ENCODE measurements at regions not wholly inside any gene's neighbourhood (a gene's known extent, or its start where the extent isn't known, plus 50 kb on each side); places are given as distances from the start of the nearest gene placed in this dataset.
"Not testable (repeated sequence)": the region's sequence is repeated elsewhere in the genome, so short reads cannot be mapped to it uniquely, and the experiment has no call there.

DNA sequence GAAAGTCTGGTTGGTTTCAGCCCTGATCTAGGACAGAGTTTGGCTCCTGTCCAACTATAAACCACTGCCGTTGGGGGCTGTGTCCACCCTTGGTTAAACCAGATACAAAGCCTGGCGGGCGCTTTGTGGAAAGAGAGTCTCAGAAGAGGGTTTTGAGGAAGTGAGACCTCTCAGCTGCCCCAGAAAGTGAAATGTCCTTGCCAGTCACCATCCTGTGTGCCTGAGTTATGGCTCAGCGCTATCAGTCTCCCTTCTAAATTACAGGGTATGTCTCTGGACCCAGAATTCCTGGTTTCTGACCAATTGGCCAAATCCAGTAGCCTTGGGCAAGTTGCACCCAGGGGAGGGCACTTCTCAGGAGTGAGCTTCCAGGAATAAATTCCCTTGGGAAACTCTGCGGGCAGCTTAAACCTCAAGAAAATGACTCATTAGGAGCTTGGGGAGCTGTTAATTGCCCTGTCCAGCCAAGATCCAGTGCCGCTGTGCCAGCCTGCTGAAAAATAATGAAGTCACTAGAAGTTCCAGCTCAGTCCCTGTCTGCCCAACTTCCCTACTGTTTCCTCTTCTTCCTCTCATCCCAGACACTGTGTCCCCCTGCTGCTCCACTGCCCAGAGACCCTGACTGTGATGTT, 66.7 kb upstream of the PDZD8 start:
- no peak for ATAC-seq
- POLR2A ChIA-PET = no interaction called here
- Mint-ChIP-seq H3K4me3 (no peak overlapping the region), H3K4me1 (ENCODE audit: low read depth) (no peaks in the 10 kb centered on the region), H3K36me3 (ENCODE audit: low read depth) (no peaks in the 10 kb centered on the region), H3K9me3 (peaks cover 10% of the 10 kb centered on the region), H3K27me3 (peaks cover 21% of the 10 kb centered on the region), H3K27ac (no peak overlapping the region)
- intact Hi-C loops (cut with micrococcal nuclease) = no loop called here
- no peak for DNase-seq
- TF ChIP-seq, protein P1, sequence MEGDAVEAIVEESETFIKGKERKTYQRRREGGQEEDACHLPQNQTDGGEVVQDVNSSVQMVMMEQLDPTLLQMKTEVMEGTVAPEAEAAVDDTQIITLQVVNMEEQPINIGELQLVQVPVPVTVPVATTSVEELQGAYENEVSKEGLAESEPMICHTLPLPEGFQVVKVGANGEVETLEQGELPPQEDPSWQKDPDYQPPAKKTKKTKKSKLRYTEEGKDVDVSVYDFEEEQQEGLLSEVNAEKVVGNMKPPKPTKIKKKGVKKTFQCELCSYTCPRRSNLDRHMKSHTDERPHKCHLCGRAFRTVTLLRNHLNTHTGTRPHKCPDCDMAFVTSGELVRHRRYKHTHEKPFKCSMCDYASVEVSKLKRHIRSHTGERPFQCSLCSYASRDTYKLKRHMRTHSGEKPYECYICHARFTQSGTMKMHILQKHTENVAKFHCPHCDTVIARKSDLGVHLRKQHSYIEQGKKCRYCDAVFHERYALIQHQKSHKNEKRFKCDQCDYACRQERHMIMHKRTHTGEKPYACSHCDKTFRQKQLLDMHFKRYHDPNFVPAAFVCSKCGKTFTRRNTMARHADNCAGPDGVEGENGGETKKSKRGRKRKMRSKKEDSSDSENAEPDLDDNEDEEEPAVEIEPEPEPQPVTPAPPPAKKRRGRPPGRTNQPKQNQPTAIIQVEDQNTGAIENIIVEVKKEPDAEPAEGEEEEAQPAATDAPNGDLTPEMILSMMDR (IDR thresholded peaks at IDR 0.05) = no peak
- CTCF ChIA-PET = interaction anchor here (0.8 to 2.4 kb wide), 15 partner anchors 9 to 877 kb away, joined by 3 to 22 read pairs (median 5); no protein-coding TSS in a partner anchor

DNA sequence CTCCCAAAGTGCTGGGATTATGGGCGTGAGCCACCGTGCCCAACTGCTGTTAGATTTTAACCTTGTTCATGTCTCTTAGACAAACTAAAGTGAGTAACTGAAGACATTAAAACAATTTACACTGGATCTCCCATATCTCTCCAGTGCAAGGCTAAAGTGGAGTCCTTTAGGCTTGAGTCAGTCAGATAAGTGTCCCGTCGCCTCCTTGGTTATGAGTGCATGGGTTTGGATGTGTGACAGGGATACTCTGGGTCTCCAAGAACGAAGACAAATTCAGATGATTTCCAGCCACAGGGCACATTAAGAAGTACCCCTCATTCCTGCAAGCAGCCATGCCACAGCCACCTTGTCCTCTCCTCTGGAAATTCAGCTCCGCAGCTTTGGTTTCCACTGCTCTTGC, 66.1 kb upstream of the PDZD8 start:
- no peak overlapping the region for H3K27ac Mint-ChIP-seq
- H3K36me3 Mint-ChIP-seq (ENCODE audit: low read depth) = no peaks in the 10 kb centered on the region
- intact Hi-C loops (cut with micrococcal nuclease) = no loop called here
- ChIA-PET POLR2A (no interaction called here), CTCF (interaction anchor here (1.9 to 2.4 kb wide), 4 partner anchors 9 to 224 kb away, joined by 5 to 22 read pairs (median 10); no protein-coding TSS in a partner anchor)
- no peak overlapping the region for H3K4me3 Mint-ChIP-seq
- H3K9me3 Mint-ChIP-seq = peaks cover 8% of the 10 kb centered on the region
- ATAC-seq (no peak), DNase-seq (no peak)
- peaks cover 25% of the 10 kb centered on the region for H3K27me3 Mint-ChIP-seq
- TF ChIP-seq, protein P1 (IDR thresholded peaks at IDR 0.05) = no peak
- no peaks in the 10 kb centered on the region for H3K4me1 Mint-ChIP-seq (ENCODE audit: low read depth)

DNA sequence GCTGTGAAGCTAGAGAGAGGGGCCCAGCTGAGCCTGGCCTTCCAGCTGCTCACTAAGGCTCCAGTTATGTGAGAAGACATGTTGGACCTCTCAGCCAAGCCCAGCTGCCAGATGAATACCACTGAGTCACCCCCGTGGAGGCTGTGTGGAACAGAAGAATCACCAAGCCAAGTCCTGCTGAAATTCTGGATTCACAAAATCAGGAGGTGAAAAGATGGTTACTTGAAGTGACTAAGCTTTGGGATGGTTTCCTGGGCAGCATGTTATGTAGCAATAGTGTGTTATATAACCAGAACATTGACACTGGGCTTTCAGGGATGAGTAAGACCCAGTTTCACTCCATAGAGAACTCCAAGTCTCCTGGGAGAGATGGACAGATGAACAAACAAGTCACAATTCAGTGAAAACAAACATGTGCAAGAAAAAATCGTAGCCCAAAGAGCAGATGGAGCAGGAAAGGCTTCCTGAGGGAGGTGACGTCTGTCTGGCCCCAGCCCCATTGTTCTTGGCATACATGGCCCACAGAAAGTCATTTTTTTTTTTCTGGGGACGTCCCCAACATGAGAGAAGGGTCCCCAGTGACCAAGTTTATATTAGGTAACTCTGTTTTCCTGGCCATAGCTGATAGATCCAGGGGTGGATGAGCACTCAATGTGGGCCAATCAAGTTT, 64.1 kb upstream of the PDZD8 start:
- Mint-ChIP-seq H3K36me3 (ENCODE audit: low read depth) (no peaks in the 10 kb centered on the region), H3K27me3 (peaks cover 22% of the 10 kb centered on the region), H3K9me3 (no peaks in the 10 kb centered on the region), H3K4me3 (no peak overlapping the region), H3K27ac (no peak overlapping the region), H3K4me1 (ENCODE audit: low read depth) (no peaks in the 10 kb centered on the region)
- intact Hi-C loops (cut with micrococcal nuclease) = no loop called here
- CTCF ChIA-PET = interaction anchor here (1.3 kb wide), 1 partner anchor 223 kb away, joined by 8 read pairs; no protein-coding TSS in a partner anchor
- ATAC-seq (no peak), DNase-seq (no peak)
- TF ChIP-seq, protein P1 (IDR thresholded peaks at IDR 0.05) = no peak
- POLR2A ChIA-PET = no interaction called here

DNA sequence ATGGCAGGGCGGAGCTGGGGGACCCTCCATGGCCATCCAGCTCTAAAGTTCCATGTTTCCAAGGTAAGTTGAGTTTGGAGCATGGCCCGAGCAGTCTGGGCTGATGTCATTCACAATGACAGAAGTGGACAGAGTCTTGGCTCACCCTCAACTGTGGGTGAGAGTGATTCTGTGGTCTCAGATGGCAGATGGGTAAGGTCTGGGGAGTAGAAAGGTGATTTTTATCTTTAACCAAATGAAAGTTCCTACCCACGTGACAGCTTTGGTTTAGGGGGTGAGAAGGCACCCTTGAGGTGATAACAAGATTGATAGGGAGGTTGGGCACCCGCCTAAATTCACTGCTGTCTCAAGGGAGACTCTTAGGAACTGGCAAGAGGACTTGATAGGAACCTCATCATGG, 57.6 kb upstream of the PDZD8 start:
- Mint-ChIP-seq H3K27me3 (peaks cover 17% of the 10 kb centered on the region), H3K36me3 (ENCODE audit: low read depth) (no peaks in the 10 kb centered on the region), H3K4me1 (ENCODE audit: low read depth) (no peaks in the 10 kb centered on the region), H3K27ac (no peak overlapping the region), H3K4me3 (no peak overlapping the region), H3K9me3 (no peaks in the 10 kb centered on the region)
- ATAC-seq (no peak), DNase-seq (no peak)
- intact Hi-C loops (cut with micrococcal nuclease) = no loop called here
- POLR2A ChIA-PET = no interaction called here
- TF ChIP-seq, protein P1 (IDR thresholded peaks at IDR 0.05) = no peak
- CTCF ChIA-PET = interaction anchor here (1.9 to 4.0 kb wide), 3 partner anchors 10 to 216 kb away, joined by 5 to 22 read pairs (median 9); no protein-coding TSS in a partner anchor

DNA sequence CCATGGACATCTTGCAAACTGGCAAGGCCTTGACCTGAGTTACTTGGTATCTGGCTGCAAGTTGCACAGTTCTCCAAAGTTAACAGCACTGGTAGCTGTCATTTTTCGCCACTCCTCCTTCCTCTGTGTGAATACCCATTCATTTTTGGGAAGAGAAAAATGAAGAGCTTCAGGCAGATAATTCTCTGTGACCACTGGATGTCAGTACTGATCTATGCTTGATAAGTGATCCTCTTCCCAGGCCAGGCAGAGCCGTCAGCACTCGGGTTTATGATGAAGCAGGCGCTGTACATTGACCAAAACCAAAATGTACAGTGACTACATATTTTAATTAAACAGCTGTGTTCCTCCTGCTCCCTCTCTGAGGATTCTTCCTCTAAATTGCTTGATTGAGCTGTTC, 55.9 kb upstream of the PDZD8 start:
- H3K36me3 Mint-ChIP-seq (ENCODE audit: low read depth) = no peaks in the 10 kb centered on the region
- no peak overlapping the region for H3K27ac Mint-ChIP-seq
- H3K27me3 Mint-ChIP-seq = peaks cover 13% of the 10 kb centered on the region
- ChIA-PET CTCF (interaction anchor here (0.5 to 4.0 kb wide), 5 partner anchors 11 to 810 kb away, joined by 3 to 22 read pairs (median 5); no protein-coding TSS in a partner anchor), POLR2A (no interaction called here)
- H3K4me1 Mint-ChIP-seq (ENCODE audit: low read depth) = no peaks in the 10 kb centered on the region
- H3K4me3 Mint-ChIP-seq = no peak overlapping the region
- no peak for DNase-seq
- TF ChIP-seq, protein P1 (IDR thresholded peaks at IDR 0.05) = no peak
- no peaks in the 10 kb centered on the region for H3K9me3 Mint-ChIP-seq
- intact Hi-C loops (cut with micrococcal nuclease) = no loop called here
- no peak for ATAC-seq

DNA sequence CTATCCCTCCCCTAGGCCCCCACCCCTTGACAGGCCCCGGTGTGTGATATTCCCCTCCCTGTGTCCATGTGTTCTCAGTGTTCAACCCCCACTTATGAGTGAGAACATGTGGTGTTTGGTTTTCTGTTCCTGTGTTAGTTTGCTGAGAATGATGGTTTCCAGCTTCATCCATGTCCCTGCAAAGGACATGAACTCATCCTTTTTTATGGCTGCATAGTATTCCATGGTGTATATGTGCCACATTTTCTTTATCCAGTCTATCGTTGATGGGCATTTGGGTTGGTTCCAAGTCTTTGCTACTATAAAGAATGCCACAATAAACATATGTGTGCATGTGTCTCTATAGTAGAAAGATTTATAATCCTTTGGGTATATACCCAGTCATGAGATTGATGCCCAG, 55.3 kb upstream of the PDZD8 start:
- H3K9me3 Mint-ChIP-seq; POLR2A ChIA-PET; H3K4me1 Mint-ChIP-seq (ENCODE audit: low read depth); DNase-seq; H3K4me3 Mint-ChIP-seq; ATAC-seq; H3K36me3 Mint-ChIP-seq (ENCODE audit: low read depth); H3K27ac Mint-ChIP-seq; intact Hi-C loops (cut with micrococcal nuclease): not testable (repeated sequence)
- peaks cover 13% of the 10 kb centered on the region for H3K27me3 Mint-ChIP-seq
- CTCF ChIA-PET = interaction anchor here (4.0 kb wide), 1 partner anchor 12 kb away, joined by 22 read pairs; no protein-coding TSS in a partner anchor

Data from activated CD8-positive, alpha-beta T cell treated with anti-CD3 and anti-CD28 coated beads for 36 hours (primary cell).